ENCODE measurements at regions not wholly inside any gene's neighbourhood (a gene's known extent, or its start where the extent isn't known, plus 50 kb on each side); places are given as distances from the start of the nearest gene placed in this dataset.
"Not testable (repeated sequence)": the region's sequence is repeated elsewhere in the genome, so short reads cannot be mapped to it uniquely, and the experiment has no call there.

DNA sequence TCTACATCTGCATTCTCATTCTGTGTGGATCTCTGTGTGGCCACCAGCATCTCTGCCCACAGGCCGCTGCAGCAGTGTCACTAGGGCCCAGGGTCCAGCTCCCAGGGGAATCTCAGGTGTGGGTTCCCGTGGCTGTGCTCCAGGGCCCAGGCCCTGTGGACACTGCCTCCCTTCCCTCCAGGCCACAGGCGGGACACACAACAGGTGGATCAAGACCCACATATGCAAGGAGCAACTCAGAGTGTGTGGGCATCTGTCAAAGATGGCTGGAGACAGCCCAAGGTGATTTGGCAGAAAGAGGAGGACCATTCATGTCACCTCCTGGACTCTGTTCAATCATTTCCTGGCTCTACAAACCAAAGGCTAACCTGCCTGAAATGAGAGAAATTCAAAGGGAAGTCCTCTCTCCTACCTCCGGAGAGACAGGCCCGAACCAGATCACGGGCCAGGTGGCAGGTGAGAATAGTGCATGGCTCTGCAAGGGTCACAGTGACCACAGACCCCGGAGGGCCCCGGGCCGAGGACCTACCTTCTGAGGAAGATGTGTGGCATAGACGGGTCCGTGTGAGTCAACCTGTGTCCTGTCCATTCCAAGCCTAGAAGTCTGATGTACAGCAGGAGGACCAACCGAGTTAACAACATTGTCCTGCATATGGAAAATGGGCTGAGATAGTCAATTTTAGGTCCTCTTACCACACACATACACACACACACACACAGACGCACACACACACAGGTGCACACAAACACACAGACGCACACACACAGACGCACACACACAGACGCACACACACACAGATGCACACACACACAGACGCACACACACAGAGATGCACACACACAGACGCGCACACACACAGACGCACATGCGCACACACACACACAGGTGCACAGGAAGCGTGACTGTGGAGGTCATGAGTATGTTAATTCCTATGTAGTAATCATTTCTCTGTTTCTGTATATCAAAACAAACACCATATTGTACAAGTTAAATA, 1068.5 kb downstream of the BRD1 start:
- Histone ChIP-seq H3K4me1 (ENCODE audit: insufficient read depth, low read length) (no peaks in the 10 kb centered on the region), H3K27me3 (ENCODE audit: insufficient read depth, low read length, poor library complexity, severe bottlenecking) (no peaks in the 10 kb centered on the region), H3K9me3 (ENCODE audit: low read length) (no peaks in the 10 kb centered on the region), H3K4me3 (ENCODE audit: low read length) (no peak overlapping the region), H3K27ac (ENCODE audit: low read depth, low read length) (no peak overlapping the region), H3K36me3 (ENCODE audit: insufficient read depth, low read length) (no peaks in the 10 kb centered on the region)
- H3K4me3 Mint-ChIP-seq = no peak overlapping the region
- H3K4me1 Mint-ChIP-seq = no peaks in the 10 kb centered on the region
- CTCF ChIA-PET = no interaction called here
- H3K27me3 Mint-ChIP-seq = peaks cover 8 to 9% of the 10 kb centered on the region in 2 donors
- H3K9me3 Mint-ChIP-seq = peaks cover 0 to 2% (median 0%) of the 10 kb centered on the region in 5 donors
- no peak overlapping the region for H3K27ac Mint-ChIP-seq
- H3K36me3 Mint-ChIP-seq = no peaks in the 10 kb centered on the region
- POLR2A ChIA-PET = no interaction called here
- DNase-seq = no peak

DNA sequence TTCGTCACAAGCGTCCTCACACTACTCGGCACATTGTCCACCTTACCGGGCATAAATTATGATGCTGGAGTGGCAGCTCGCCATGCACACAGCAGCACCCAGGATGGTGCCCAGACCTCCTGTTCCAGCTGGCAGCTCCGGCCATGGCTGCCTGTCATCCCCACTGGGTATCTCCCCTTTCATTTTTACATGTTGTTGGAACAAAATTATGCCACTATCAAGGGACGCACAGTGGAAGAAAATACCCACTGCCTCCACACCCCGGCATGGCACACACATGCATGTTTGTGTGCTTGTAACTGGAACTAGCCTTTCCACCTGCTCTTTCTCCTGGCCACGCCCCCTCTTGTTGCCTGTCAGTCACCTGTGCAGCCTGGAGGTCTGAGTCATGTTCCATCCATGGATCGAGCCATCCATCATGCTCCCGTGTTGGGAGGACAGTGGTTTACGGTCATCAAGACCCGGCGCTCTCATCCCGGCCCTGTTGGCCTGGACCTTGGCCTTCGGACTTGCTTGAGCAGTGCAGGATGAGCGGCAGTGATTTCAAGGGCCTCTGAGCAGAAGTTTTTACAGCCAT, 1069.6 kb downstream of the BRD1 start:
- H3K4me1 Mint-ChIP-seq = no peaks in the 10 kb centered on the region

DNA sequence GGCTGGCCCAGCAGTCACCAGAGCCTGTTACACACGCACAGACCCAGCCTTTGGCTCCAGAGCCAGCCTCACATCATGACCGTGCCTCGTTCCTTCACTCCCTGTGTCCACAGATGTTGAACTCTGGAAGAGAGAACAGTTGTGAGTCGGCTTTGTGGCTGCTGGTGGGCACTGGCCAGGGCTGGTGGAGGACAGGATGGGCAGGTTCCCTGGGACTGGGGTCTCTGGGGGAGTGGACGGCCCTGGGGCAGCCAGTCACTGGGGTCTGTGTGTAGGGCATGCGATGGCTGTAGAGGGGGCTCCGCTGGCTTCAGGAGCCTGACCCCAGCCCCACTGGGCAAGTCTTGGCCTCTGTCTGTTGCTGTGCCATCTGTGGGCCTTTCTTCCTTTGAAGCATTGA, 1070.1 kb downstream of the BRD1 start:
- Mint-ChIP-seq H3K4me1 (no peaks in the 10 kb centered on the region), H3K36me3 (no peaks in the 10 kb centered on the region), H3K4me3 (no peak overlapping the region), H3K9me3 (peaks cover 0 to 3% (median 0%) of the 10 kb centered on the region in 5 donors), H3K27ac (no peak overlapping the region), H3K27me3 (peaks cover 8 to 9% of the 10 kb centered on the region in 2 donors)
- no peaks in the 10 kb centered on the region for H3K9me3 ChIP-seq (ENCODE audit: low read length)
- H3K27ac ChIP-seq (ENCODE audit: low read depth, low read length) = no peak overlapping the region
- H3K36me3 ChIP-seq (ENCODE audit: insufficient read depth, low read length) = no peaks in the 10 kb centered on the region
- ChIA-PET CTCF (no interaction called here), POLR2A (no interaction called here)
- no peaks in the 10 kb centered on the region for H3K4me1 ChIP-seq (ENCODE audit: insufficient read depth, low read length)
- H3K4me3 ChIP-seq (ENCODE audit: low read length) = no peak overlapping the region
- no peak for DNase-seq
- no peaks in the 10 kb centered on the region for H3K27me3 ChIP-seq (ENCODE audit: insufficient read depth, low read length, poor library complexity, severe bottlenecking)

More for the DNA sequence above, 1069.6 kb downstream of the BRD1 start:
- Histone ChIP-seq H3K4me3 (ENCODE audit: low read length) (no peak overlapping the region), H3K27ac (ENCODE audit: low read depth, low read length) (no peak overlapping the region), H3K36me3 (ENCODE audit: insufficient read depth, low read length) (no peaks in the 10 kb centered on the region), H3K27me3 (ENCODE audit: insufficient read depth, low read length, poor library complexity, severe bottlenecking) (no peaks in the 10 kb centered on the region), H3K9me3 (ENCODE audit: low read length) (no peaks in the 10 kb centered on the region), H3K4me1 (ENCODE audit: insufficient read depth, low read length) (no peaks in the 10 kb centered on the region)
- Mint-ChIP-seq H3K36me3 (no peaks in the 10 kb centered on the region), H3K4me3 (no peak overlapping the region), H3K27me3 (peaks cover 8 to 9% of the 10 kb centered on the region in 2 donors), H3K9me3 (peaks cover 0 to 3% (median 0%) of the 10 kb centered on the region in 5 donors), H3K27ac (no peak overlapping the region)
- ChIA-PET POLR2A (no interaction called here), CTCF (no interaction called here)
- DNase-seq = no peak

DNA sequence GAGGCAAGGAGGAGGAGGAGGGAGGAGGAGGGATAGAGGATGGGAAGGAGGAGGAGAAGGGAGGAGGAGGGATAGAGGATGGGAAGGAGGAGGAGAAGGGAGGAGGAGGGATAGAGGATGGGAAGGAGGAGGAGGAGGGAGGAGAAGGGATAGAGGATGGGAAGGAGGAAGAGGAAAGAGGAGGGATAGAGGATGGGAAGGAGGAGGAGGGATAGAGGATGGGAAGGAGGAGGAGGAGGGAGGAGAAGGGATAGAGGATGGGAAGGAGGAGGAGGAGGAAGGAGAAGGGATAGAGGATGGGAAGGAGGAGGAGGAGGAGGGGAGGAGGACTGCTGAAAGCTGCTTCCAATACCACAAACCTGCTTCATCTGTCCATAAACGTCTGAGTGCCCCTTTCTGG, 1070.5 kb downstream of the BRD1 start:
- H3K9me3 Mint-ChIP-seq; H3K27ac Mint-ChIP-seq; H3K4me1 Mint-ChIP-seq; H3K4me1 ChIP-seq (ENCODE audit: insufficient read depth, low read length); POLR2A ChIA-PET; H3K36me3 Mint-ChIP-seq; H3K9me3 ChIP-seq (ENCODE audit: low read length); H3K27me3 Mint-ChIP-seq; H3K4me3 Mint-ChIP-seq; H3K4me3 ChIP-seq (ENCODE audit: low read length); CTCF ChIA-PET; DNase-seq; H3K27ac ChIP-seq (ENCODE audit: low read depth, low read length); H3K36me3 ChIP-seq (ENCODE audit: insufficient read depth, low read length); H3K27me3 ChIP-seq (ENCODE audit: insufficient read depth, low read length, poor library complexity, severe bottlenecking): not testable (repeated sequence)

DNA sequence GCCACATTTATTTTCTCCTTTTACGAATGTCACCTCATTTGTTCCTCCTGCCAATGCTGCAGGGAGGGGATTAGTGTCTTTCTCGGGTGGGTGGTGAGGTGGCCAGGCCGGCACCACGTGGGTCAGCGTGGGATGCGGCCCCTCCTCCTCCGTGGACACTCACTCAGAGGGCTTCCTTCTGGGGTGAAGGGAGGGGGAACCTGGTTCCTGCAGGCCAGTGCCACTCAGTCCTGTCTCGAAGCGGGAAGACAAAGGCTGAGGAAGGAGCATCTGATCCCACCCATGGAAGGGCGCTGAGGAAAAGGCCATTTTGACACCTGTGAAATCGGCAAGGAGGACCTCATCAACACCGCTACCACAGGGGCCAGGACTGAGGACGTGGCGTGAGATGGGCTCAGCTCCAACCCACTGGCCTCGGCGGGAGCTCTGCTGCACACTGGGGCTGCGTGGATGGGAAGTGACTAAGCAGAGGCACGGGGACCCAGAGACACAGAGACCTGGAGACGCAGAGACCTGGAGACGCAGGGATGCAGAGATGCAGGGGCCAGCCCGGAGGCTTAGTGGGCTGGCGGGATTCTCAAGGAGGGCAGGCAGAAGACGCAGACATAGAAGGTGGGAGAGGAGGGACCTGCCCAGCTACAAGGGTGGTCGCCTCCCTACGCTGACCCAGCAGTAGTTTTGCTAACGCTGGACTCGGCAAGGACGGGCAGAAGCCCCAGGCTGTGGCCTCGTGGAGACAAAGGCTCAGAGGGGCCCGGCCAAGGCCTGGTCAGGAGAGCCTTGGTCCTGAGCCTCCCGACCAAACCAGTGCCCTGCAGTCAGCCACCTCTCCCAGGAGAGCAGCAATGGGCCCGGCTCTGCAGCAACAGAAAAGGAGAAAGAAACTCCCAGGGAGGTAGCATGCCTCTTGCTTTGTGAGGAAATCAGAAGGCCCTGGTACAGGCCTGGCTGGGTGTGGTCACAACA, 1071.2 kb downstream of the BRD1 start:
- H3K27me3 Mint-ChIP-seq = peaks cover 8 to 9% of the 10 kb centered on the region in 2 donors
- H3K27ac Mint-ChIP-seq = no peak overlapping the region
- DNase-seq = no peak
- no peaks in the 10 kb centered on the region for H3K36me3 ChIP-seq (ENCODE audit: insufficient read depth, low read length)
- H3K4me1 Mint-ChIP-seq = no peaks in the 10 kb centered on the region
- peaks cover 0 to 3% (median 0%) of the 10 kb centered on the region in 5 donors for H3K9me3 Mint-ChIP-seq
- no peaks in the 10 kb centered on the region for H3K4me1 ChIP-seq (ENCODE audit: insufficient read depth, low read length)
- no peaks in the 10 kb centered on the region for H3K36me3 Mint-ChIP-seq
- no peak overlapping the region for H3K27ac ChIP-seq (ENCODE audit: low read depth, low read length)
- no peaks in the 10 kb centered on the region for H3K27me3 ChIP-seq (ENCODE audit: insufficient read depth, low read length, poor library complexity, severe bottlenecking)
- no peaks in the 10 kb centered on the region for H3K9me3 ChIP-seq (ENCODE audit: low read length)
- ChIA-PET POLR2A (no interaction called here), CTCF (no interaction called here)
- H3K4me3 ChIP-seq (ENCODE audit: low read length) = no peak overlapping the region
- no peak overlapping the region for H3K4me3 Mint-ChIP-seq

DNA sequence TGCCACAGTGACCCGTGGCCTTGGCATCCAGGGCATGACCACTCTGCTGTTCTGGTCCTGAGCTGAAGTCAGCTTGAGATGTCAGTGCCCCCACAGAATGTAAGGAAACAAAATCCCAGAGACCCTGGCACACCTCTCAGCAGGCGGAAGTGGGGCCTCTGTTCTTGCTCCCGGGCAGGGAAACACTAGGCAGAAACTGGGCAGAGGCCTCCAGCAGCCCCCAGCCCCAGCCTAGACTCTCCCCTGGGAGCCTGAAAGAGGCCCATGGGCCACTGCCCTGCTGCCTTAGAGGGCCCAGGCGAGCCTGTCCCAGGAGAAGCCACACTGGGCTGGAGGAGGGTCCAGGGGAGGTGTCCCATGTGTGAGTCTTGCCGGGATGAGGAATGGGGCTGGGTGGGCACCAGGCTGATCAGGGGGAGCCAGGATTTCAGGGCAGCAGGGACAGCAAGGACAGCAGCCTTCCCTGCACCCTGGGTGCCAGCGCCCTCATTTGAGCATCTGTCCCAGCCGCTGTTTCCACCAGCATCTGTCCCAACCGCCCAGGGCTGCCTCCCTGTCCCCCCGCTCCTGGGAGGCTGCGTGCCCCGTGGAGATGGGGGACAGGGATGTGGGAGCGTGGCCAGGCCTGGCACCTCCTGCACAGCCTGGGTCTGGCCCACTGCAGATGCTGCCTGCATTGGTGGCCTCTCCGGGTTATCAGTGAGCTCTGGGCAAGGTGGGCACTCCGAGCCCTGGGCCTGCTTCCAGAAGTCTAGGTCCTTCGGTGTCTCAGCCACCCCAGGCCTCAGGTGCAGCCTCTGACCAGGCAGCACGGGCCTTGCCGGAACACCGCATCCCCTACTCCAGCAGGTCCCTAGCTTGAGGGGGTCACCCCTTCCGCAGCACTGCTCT, 1072.4 kb downstream of the BRD1 start:
- Mint-ChIP-seq H3K27me3 (peaks cover 7 to 9% of the 10 kb centered on the region in 2 donors), H3K36me3 (no peaks in the 10 kb centered on the region), H3K9me3 (peaks cover 0 to 3% (median 0%) of the 10 kb centered on the region in 5 donors), H3K4me1 (no peaks in the 10 kb centered on the region), H3K27ac (no peak overlapping the region), H3K4me3 (no peak overlapping the region)
- CTCF ChIA-PET = no interaction called here
- Histone ChIP-seq H3K9me3 (ENCODE audit: low read length) (no peaks in the 10 kb centered on the region), H3K4me1 (ENCODE audit: insufficient read depth, low read length) (no peaks in the 10 kb centered on the region), H3K4me3 (ENCODE audit: low read length) (no peak overlapping the region), H3K27ac (ENCODE audit: low read depth, low read length) (no peak overlapping the region), H3K36me3 (ENCODE audit: insufficient read depth, low read length) (no peaks in the 10 kb centered on the region), H3K27me3 (ENCODE audit: insufficient read depth, low read length, poor library complexity, severe bottlenecking) (no peaks in the 10 kb centered on the region)
- no peak for DNase-seq
- POLR2A ChIA-PET = no interaction called here

DNA sequence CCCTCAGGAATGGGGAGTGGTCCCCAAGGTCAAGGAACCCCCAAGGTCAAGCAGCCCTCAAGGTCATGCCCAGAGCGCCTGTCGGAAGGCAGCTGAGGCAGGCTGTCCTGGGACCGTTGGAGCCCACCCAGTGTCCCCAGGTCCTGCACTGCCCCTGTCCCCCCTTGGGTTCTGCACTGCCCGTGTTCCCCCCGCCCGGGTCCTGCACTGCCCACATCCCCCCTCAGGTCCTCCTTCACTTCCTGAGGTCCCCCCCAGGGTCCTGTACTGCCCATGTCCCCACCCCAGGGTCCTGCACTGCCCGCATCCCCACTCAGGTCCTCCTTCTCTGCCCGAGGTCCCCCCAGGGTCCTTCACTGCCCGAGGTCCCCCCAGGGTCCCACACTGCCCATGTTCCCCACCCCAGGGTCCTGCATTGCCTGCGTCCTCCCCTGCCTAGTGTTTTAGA, 1073.0 kb downstream of the BRD1 start:
- no peaks in the 10 kb centered on the region for H3K27me3 ChIP-seq (ENCODE audit: insufficient read depth, low read length, poor library complexity, severe bottlenecking)
- ChIA-PET POLR2A (no interaction called here), CTCF (no interaction called here)
- H3K36me3 ChIP-seq (ENCODE audit: insufficient read depth, low read length) = no peaks in the 10 kb centered on the region
- no peak overlapping the region for H3K4me3 ChIP-seq (ENCODE audit: low read length)
- no peak overlapping the region for H3K4me3 Mint-ChIP-seq
- H3K4me1 ChIP-seq (ENCODE audit: insufficient read depth, low read length) = no peaks in the 10 kb centered on the region
- no peaks in the 10 kb centered on the region for H3K4me1 Mint-ChIP-seq
- H3K9me3 Mint-ChIP-seq = peaks cover 0 to 1% (median 0%) of the 10 kb centered on the region in 5 donors
- H3K27ac ChIP-seq (ENCODE audit: low read depth, low read length) = no peak overlapping the region
- H3K27me3 Mint-ChIP-seq = peaks cover 3 to 5% of the 10 kb centered on the region in 2 donors
- H3K9me3 ChIP-seq (ENCODE audit: low read length) = no peaks in the 10 kb centered on the region
- H3K27ac Mint-ChIP-seq = no peak overlapping the region
- H3K36me3 Mint-ChIP-seq = no peaks in the 10 kb centered on the region
- no peak for DNase-seq

All from CD8-positive, alpha-beta memory T cell (primary cell).